Neural progenitor cell (in vitro differentiated cells): ENCODE measurements at regions not wholly inside any gene's neighbourhood (a gene's known extent, or its start where the extent isn't known, plus 50 kb on each side); places are given as distances from the start of the nearest gene placed in this dataset.

Experiments used
- DNase-seq: peaks from one replicate; pipeline ENCODE4 v3.0.0-alpha.2; 2016; ENCODE audit warnings: low spot score
- H2AFZ ChIP-seq: fragments of 200-600 bp; sonication (generic); replicated peaks from 2 replicates; pipeline ENCODE4 v1.6.1; 2016; ENCODE audit warnings: antibody characterized with exemption
- H3F3A ChIP-seq: fragments of 200-600 bp; sonication (generic); 2 replicates; pipeline ENCODE4 v1.6.1; 2016; ENCODE audit warnings: antibody characterized with exemption, low read depth
- H3K27ac ChIP-seq: fragments of 200-600 bp; sonication (generic); 2 replicates; pipeline ENCODE4 v1.5.1; 2016; ENCODE audit warnings: mild to moderate bottlenecking
- H3K27me3 ChIP-seq: fragments of 200-600 bp; sonication (generic); 2 replicates; pipeline ENCODE4 v1.6.1; 2016; ENCODE audit warnings: mild to moderate bottlenecking, moderate library complexity
- H3K36me3 ChIP-seq: fragments of 200-600 bp; sonication (generic); 2 replicates; pipeline ENCODE4 v1.5.1; 2016
- H3K4me1 ChIP-seq: fragments of 200-600 bp; sonication (generic); 2 replicates; pipeline ENCODE4 v1.6.1; 2016; ENCODE audit warnings: mixed run types
- H3K4me2 ChIP-seq: fragments of 200-600 bp; sonication (generic); 2 replicates; pipeline ENCODE4 v1.6.1; 2016
- H3K4me3 ChIP-seq: fragments of 200-600 bp; sonication (generic); 2 replicates; pipeline ENCODE4 v1.5.1; 2016
- H3K79me2 ChIP-seq: fragments of 200-600 bp; sonication (generic); 2 replicates; pipeline ENCODE4 v1.6.1; 2016; ENCODE audit warnings: low read depth
- H3K9ac ChIP-seq: fragments of 200-600 bp; sonication (generic); 2 replicates; pipeline ENCODE4 v1.6.1; 2016
- H3K9me3 ChIP-seq: fragments of 200-600 bp; sonication (generic); 2 replicates; pipeline ENCODE4 v1.5.1; 2016; ENCODE audit warnings: low read depth
- H4K20me1 ChIP-seq: fragments of 200-600 bp; sonication (generic); 2 replicates; pipeline ENCODE4 v1.6.1; 2016; ENCODE audit warnings: low read depth
- H3K27ac Mint-ChIP-seq: 3 replicates; pipeline ENCODE4 v1.8.0; 2021; ENCODE audit warnings: mixed read lengths
- H3K27me3 Mint-ChIP-seq: 2 replicates; pipeline ENCODE4 v1.8.0; 2022; ENCODE audit warnings: low read depth, mild to moderate bottlenecking, inconsistent platforms, moderate library complexity, mixed read lengths; ENCODE audit not compliant: insufficient read depth
- H3K36me3 Mint-ChIP-seq: 3 replicates; pipeline ENCODE4 v1.8.0; 2021; ENCODE audit warnings: mixed read lengths
- H3K4me1 Mint-ChIP-seq: 3 replicates; pipeline ENCODE4 v1.8.0; 2021; ENCODE audit warnings: mixed read lengths
- H3K4me3 Mint-ChIP-seq: 3 replicates; pipeline ENCODE4 v1.8.0; 2021; ENCODE audit warnings: mild to moderate bottlenecking, moderate library complexity, mixed read lengths
- H3K9me3 Mint-ChIP-seq: 3 replicates; pipeline ENCODE4 v1.8.0; 2020; ENCODE audit warnings: mixed read lengths
- CTCF ChIP-seq: fragments of 200-600 bp; sonication (generic); IDR thresholded peaks from 2 replicates; pipeline ENCODE4 v1.5.1; 2017; ENCODE audit warnings: antibody characterized with exemption, mild to moderate bottlenecking
- EZH2 ChIP-seq: fragments of 200-600 bp; sonication (generic); IDR thresholded peaks from 2 replicates; pipeline ENCODE4 v1.6.1; 2017; ENCODE audit warnings: antibody characterized with exemption, mild to moderate bottlenecking, moderate library complexity
- EZH2phosphoT487 ChIP-seq: fragments of 200-600 bp; sonication (generic); IDR thresholded peaks from 2 replicates; pipeline ENCODE4 v1.6.1; 2017; ENCODE audit warnings: antibody characterized with exemption

DNA sequence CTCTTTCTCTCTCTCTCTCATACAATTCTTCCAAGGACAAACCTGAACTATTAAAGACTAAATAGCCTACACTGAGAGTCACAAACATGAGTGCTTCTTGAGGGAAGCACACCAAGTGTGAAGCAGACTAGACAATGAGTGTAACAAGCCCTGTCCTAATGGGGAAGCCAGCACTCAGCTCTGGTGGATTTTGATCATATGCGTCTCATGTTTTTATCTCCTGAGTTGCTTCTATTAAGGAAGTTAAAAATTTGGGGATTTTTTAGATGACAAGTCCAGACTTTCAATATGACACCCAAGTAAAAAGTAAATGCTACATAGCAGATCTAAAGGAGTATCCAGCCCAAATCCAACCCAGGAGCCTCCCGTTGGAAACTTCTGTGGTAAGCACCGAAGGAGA is 437.8 kb downstream of the RFC3 start:
- Histone ChIP-seq H3K79me2 (no peaks in the 10 kb centered on the region), H3K4me3 (no peak overlapping the region), H3K27me3 (no peaks in the 10 kb centered on the region), H3K9me3 (no peaks in the 10 kb centered on the region), H3K9ac (no peak overlapping the region), H4K20me1 (no peaks in the 10 kb centered on the region), H2AFZ (no peak overlapping the region), H3K36me3 (no peaks in the 10 kb centered on the region), H3K4me1 (no peaks in the 10 kb centered on the region), H3K27ac (no peak overlapping the region), H3F3A (no peaks in the 10 kb centered on the region), H3K4me2 (no peak overlapping the region)
- H3K9me3 Mint-ChIP-seq, result peaks cover 2% of the 10 kb centered on the region
- TF ChIP-seq EZH2phosphoT487 (no peak), CTCF (no peak), EZH2 (no peak)
- DNase-seq, result no peak
- H3K4me1 Mint-ChIP-seq, result no peaks in the 10 kb centered on the region
- no peak overlapping the region for H3K4me3 Mint-ChIP-seq
- no peak overlapping the region for H3K27ac Mint-ChIP-seq
- H3K36me3 Mint-ChIP-seq, result no peaks in the 10 kb centered on the region
- peaks cover 4% of the 10 kb centered on the region for H3K27me3 Mint-ChIP-seq

DNA sequence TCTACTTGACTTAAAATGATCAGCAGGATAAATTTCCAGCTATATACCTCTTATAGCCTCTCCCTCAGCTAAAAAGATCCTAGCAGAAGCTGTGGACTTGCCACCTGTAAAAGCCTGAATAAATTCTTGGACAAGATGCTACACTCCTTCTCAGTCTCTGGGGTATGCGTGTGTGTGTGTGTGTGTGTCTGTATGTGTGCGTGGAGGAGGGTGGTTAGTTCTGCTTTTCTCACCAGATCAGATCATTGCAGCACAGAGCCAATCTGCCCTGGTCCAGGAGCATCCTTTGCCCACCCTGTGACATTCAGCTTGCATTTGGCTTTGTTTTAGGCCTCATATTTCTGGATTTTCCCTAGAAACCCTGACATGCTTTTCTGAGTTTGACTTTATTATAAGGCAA is 438.3 kb downstream of the RFC3 start:
- Mint-ChIP-seq H3K27ac (no peak overlapping the region), H3K4me3 (no peak overlapping the region), H3K9me3 (peaks cover 2% of the 10 kb centered on the region), H3K27me3 (peaks cover 4% of the 10 kb centered on the region), H3K4me1 (no peaks in the 10 kb centered on the region), H3K36me3 (no peaks in the 10 kb centered on the region)
- Histone ChIP-seq H3K9me3 (no peaks in the 10 kb centered on the region), H3K4me2 (no peak overlapping the region), H4K20me1 (no peaks in the 10 kb centered on the region), H3F3A (no peaks in the 10 kb centered on the region), H3K9ac (no peak overlapping the region), H3K79me2 (no peaks in the 10 kb centered on the region), H3K4me3 (no peak overlapping the region), H3K27ac (no peak overlapping the region), H3K27me3 (no peaks in the 10 kb centered on the region), H2AFZ (no peak overlapping the region), H3K4me1 (no peaks in the 10 kb centered on the region), H3K36me3 (no peaks in the 10 kb centered on the region)
- TF ChIP-seq CTCF (no peak), EZH2 (no peak), EZH2phosphoT487 (no peak)
- DNase-seq, result no peak

- Mint-ChIP-seq H3K36me3 (no peaks in the 10 kb centered on the region), H3K9me3 (peaks cover 2% of the 10 kb centered on the region), H3K27ac (no peak overlapping the region), H3K4me3 (no peak overlapping the region), H3K4me1 (no peaks in the 10 kb centered on the region), H3K27me3 (peaks cover 4% of the 10 kb centered on the region)
- H3K27me3 ChIP-seq, result no peaks in the 10 kb centered on the region
- no peaks in the 10 kb centered on the region for H3F3A ChIP-seq
- TF ChIP-seq EZH2 (no peak), EZH2phosphoT487 (no peak), CTCF (no peak)
- no peaks in the 10 kb centered on the region for H4K20me1 ChIP-seq
- H3K27ac ChIP-seq, result no peak overlapping the region
- no peaks in the 10 kb centered on the region for H3K4me1 ChIP-seq
- no peak overlapping the region for H3K4me2 ChIP-seq
- H3K36me3 ChIP-seq, result no peaks in the 10 kb centered on the region
- no peak overlapping the region for H3K9ac ChIP-seq
- H3K9me3 ChIP-seq, result no peaks in the 10 kb centered on the region
- no peak overlapping the region for H3K4me3 ChIP-seq
- no peak for DNase-seq
- H2AFZ ChIP-seq, result no peak overlapping the region
- H3K79me2 ChIP-seq, result no peaks in the 10 kb centered on the region
Measured at GRCh38 chr13:34257966-34258365, 440.0 kb downstream of the RFC3 start.
